ENCODE measurements at regions not wholly inside any gene's neighbourhood (a gene's known extent, or its start where the extent isn't known, plus 50 kb on each side); places are given as distances from the start of the nearest gene placed in this dataset.

DNA sequence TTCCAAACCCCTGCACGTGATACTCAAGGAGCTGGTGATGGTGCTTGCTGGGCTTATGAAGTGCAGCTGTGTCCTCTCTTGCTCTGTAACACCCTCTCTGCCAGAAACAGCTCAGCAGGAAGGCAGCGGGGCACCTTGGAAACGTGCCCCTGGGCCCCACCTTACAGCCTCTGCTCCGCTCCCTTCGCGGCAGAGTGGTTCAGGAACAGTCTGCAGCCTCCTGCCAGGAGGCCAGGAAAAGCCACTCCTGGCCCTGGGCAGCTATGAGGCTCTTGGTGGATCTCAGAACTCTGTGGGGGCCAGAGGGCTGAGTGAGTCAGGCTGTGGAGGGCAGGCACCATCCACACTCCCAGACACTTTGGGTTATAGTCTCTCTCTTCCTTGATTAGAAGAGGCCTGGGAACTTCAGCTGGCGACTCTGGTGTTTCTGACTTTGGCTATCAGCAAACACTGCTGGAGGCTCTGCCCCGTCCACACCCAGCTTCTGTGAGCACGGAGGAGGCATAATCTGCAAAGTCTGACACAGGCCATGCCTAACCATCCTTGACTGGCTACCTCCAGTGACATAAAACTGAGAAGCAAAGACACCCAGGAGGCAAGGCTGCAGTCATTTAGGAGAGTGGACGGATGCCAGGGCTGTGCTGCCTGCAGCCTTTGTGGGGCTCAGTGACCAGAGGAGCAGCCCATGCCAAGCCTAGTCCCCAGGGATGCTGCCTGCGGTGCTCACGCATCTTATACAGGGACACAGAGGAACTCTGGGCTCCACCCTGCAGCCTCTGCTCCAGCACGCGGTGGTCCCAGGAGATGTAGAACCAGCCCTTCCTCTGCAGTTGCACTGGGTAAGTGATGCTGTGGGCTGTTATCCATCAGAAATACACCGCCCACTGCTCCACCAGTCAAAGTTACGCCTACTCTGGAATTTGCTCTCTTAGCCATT lies 65.3 kb downstream of the METRNL start:
- DNase-seq = no peak

DNA sequence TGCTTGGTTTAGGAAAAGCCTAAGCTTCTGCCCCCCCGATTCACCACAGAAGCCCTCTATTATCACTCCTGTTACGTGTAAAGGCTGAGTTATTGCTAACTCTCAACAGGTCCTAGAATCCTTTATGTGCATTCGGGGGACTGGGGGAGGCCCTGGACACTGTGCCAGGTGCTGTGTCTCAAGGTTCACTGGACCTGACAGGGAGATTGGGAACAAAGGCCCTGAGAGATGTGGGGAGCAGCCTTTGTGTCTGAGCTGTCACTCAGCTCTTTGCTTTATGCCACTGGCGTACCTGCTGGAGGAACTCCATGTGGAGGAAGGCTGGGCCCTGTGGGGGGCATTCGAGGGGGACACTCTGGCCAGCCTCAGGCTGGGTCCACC lies 65.9 kb downstream of the METRNL start:
- DNase-seq = no peak

DNA sequence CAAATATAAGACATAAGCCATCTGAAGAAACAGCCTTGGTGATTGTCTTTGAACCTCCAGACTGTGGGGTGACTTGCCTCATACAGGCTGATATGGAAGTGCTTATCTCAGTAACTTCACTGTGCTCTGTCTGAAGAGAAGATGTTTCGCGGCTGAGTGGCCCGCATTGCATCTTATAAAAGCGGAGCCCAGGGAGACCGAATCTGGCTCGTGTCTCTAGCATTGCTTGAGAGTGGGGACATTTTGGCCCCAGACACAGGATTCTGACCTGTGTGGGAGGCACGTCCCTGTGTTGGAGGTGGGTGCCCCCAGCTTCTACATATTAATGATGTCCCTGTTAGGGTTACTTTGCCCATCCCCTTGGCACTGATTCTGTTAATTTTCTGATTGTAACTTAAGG lies 66.4 kb downstream of the METRNL start:
- DNase-seq = no peak

DNA sequence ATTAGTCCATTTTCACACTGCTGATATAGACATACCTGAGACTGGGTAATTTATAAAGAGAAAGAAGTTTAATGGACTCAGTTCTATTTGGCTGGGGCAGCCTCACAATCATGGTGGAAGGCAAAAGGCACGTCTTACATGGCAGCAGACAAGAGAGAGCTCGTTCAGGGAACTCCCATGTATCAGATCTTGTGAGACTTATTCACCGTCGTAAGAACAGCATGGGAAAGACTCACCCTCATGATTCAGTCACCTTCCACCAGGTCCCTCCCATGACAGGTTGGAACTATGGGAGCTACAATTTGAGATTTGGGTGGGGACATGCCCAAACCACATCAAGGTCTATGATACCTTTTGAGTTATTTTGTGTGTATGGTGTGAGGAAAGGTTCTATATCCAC lies 66.9 kb downstream of the METRNL start:
- no peak for DNase-seq

DNA sequence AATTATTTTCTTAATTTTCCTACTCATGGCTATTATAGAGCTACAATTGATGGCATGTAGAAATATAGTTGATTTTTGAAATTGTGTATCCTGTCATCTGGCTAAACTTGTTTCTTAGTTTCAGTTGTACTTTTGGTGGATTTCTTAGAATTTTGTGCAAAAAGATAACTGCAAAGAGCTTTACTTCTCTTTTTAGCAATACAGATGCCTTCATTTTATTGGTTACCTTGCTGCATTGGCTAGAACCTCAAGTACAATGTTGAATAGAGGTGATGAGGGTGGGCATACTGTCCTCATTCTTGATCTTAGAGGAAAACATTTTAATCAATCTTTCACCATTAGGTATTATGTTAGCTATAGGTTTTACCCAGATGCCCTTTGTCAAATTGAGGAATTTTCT lies 67.9 kb downstream of the METRNL start:
- DNase-seq = no peak

DNA sequence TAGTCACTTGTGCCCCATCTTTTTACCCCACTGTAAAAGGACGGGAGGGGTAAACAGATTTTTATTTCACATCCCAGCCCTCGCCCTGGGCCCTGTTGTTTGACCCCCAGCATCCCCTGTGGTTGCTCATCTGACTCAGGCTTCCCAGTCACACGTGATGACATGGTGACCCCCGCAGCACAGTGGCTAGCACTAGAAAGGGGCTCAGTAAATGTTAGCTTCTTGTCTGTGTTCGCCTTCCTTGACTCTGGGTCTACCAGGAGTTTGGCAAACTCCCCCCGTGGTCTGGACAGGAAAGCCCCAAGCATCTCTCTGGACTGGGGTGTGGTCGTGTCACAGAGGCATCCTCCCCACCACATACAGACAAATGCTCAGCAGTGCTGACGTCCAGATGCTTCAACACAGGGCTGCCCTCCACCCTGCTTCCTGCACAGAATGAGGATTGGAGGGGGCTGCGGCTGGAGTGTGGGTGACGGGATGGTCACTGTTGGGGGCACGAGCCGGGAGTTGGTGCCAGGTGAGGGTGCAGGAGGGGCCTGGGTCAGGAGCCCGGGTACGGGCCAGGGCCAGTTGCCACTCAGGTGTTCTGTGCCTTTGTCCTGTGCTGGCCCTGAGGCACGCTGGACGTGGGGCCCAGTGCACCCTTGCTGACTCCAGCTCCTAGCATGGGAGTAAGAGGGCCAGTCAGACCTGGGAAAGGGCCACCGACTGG lies 69.1 kb downstream of the METRNL start:
- DNase-seq = no peak

DNA sequence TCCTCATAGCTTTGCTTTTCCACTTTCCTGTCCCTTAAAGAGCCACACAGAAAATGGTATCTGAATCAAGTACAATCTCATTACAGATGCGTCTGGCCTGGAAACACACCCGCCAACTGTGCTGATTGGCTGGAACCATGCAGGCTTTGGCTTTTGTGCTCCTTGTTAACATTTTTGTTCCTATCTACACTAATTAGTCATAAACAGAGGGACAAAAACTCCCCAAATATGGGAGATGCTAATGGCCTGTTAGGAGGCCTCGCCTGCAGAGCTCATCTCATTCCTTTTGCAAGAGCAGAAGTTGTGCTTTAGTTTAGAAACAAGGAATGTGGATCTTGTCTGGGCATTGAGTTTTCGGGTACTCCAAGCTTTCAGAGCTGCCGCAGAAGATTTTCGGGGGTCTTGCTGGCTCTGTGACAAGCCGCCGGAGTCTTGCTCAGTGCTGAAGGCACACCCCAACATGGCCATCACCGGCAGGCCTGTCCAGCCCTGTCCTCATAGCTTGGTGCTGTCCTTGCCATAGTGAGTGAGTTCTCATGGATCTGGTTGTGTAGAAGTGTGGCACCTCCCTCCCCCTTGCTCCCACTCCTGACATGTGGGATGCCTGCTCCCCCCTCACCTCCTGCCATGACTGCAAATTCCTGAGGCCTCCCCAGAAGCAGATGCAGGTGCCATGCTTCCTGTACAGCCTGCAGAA lies 69.8 kb downstream of the METRNL start:
- DNase-seq = no peak

DNA sequence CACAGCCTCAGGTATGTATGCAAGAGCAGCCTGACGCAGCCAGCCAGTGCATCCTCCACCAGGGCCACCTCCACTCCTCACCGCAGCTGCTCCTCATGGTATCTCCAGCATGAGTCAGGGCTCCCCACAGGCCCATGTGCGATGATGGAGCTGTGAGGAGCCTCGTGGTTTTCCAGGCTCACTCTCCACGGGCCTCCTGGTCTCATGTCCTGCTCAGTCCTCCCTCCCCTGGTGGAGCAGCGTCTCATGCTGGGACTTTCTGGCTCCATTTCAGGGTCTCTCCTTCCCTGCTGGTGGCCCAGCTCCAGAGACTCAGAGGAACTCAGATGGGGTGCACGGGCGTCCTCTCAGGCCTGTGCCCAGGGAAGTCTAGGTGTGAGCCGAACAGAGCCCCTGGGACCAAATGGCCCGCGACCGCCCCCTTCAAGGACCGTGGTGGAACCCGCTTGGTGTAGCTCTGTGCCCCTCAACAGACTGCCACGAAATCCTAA lies 70.4 kb downstream of the METRNL start:
- no peak for DNase-seq

DNA sequence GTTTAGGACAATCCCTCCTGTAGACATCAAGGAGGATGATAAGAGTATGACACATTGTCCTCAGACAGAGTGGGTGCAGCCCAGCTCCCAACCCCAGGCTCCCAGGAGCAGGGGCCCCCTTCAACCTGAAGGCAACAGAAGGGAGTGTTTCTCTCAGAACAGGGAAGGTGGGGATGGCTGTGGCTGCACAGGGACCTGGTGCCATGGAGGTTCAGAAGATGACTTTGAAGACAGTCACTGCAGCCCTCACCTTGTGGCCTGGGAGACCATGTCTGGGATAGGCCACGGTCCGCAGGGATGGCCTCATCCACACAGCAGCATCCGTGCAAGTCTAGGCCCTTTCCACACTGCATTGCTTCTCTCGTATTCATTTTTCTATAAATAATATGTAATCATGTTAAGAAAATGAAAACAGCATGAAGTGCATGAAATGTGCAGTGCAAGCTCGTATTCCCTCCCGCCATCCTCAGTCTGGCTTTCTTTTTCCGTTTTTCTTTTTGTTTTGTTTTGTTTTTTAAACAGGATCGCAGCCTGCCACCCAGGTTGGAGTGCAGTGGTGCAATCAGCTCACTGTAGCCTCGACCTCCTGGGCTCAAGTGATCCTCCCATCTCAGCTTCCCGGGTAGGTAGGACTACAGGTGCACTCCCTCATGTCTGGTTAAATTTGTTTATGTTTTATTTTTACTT lies 71.1 kb downstream of the METRNL start:
- DNase-seq = no peak

DNA sequence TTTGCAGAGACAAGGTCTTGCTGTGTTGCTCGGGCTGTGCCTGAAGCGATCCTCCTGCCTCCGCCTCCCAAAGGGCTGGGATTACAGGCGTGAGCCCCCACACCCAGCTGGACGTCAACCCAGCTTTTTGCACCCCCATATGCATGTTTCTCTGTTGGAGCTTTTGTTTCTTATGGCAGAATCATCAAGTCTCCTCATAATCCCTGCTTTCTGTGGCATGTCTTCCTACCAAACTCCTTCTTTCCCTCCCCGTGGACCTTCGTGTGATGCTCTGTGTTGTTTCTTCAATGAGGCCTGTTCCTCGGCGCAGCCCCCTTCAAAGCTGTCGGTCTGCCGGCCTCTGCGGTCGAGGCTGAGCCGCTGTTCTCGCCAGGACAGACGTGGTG lies 71.6 kb downstream of the METRNL start:
- no peak for DNase-seq

DNA sequence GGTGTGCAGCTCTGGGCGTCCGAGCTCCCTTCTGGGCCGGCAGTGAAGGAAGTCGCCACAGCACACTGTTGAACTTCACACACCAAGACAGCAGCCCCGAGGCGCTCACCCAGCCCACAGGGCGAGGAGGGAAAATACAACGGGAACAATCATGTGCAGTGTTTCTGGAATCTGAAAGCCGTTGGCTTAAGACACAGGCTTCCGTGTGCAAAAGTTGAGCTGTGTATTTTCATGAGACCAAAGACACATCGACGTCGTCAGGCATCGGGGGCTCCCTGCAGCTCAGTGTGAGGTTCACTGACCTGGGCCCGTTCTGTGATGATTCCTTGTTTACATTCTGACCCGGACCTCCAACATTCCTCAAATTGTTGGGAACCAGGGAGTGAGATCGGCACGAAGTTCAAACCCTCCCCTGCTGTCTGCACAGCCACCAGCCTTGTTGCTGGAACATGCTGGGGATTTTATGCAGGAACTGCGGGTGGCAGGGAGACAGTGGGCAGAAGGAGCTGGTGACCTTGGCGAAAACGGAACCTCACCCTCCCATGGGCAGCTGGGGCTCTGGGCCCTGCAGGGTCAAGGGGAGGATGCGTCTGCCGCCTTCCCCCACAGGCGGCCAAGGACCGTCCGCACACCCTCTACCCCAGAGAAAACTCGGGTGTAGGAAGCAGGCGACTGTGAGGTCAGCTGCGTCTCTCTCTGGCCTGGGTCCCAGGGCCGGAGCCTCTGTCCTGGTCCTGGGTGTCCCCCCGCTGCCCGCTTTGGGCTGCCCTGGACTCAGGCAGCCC lies 72.2 kb downstream of the METRNL start:
- no peak for DNase-seq

DNA sequence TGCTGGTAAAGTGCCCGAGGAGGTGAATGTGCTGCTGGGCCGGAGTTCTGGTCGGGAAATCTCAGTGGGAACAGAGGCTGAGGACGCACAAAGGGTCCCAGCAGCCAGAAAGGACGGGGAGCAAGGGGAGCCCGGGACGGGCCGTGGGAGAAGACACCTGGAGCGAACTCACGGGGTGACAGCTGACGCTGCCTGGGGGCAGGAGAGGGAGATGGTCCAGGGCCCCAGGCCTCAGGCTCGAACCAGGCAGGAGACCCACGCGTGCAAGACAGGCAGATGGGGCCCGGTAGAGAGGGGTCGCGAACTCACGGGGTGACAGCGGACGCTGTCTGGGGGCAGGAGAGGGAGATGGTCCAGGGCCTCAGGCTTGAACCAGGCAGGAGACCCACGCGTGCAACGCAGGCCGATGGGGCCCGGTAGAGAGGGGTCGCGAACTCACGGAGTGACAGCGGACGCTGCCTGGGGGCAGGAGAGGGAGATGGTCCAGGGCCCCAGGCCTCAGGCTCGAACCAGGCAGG lies 72.9 kb downstream of the METRNL start:
- DNase-seq = no peak

DNA sequence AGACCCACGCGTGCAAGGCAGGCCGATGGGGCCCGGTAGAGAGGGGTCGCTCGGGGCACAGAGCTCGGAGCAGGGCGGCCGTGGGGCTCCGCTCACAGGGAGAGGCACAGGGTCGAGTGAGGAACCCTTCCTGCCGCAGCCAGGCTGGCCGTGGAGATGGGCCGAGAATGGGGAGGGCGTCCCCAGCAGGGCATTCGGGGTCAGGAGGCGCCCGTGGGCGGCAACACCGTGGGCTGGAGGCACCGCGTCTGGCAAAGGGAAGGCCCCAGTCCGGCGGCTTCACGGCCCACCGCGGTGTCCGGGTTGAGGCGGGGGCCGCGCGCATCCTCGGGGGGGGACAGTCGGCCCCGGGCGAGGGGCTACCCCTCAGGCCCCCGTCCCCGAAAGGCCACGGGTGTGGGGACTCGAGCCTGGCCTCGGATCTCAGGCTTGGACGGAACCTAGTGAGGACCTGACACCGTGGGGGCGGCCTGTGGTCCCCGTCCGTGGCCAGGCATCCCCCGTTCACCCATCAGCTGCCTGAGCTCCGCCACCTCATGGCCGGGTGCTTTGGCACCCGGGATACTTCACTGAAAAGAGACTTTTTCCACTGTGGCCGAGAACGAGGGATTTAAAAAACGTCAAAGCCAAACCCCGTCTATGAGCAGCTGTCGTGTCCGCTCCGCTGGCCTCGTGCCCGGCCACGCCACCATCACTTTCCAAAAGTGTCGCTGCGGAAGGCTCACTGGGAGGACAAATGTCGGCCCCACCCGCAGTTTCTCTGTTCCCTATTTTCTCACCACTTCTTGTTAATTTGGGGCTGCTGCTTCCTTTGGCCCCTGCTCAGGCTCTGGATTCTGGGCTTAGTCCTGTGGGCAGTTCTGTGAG lies 73.6 kb downstream of the METRNL start:
- no peak for DNase-seq

DNA sequence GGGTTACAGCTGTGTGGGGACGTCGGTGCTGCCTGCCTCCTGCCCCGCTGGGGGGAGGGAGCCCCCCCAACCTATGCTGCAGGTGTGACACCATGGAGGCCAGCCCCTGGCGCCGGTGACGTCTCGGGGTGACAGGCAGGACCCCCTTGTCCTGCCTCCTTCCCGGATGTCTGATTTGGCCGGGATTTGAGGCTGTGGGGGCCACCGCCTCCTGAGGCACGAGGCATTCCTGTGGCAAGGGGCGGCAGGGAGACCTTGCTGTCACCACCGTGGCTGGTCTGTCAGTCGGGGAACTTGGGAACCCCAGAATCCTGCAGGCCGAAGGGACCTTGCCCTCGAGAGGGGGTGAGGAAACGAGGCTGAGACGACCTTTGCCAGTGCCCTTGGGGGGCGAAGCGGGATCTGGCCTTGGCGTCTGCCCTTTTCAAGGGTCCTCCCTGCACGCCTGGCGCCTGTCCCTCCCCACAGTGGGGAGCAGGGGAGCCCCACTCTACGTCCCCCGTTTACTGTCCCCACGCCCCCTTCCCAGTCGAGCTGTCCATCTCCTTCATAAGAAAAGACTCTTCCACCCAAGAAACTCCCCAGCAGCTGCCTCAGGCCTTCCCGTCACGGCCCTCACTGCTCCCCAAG lies 74.4 kb downstream of the METRNL start:
- no peak for DNase-seq

DNA sequence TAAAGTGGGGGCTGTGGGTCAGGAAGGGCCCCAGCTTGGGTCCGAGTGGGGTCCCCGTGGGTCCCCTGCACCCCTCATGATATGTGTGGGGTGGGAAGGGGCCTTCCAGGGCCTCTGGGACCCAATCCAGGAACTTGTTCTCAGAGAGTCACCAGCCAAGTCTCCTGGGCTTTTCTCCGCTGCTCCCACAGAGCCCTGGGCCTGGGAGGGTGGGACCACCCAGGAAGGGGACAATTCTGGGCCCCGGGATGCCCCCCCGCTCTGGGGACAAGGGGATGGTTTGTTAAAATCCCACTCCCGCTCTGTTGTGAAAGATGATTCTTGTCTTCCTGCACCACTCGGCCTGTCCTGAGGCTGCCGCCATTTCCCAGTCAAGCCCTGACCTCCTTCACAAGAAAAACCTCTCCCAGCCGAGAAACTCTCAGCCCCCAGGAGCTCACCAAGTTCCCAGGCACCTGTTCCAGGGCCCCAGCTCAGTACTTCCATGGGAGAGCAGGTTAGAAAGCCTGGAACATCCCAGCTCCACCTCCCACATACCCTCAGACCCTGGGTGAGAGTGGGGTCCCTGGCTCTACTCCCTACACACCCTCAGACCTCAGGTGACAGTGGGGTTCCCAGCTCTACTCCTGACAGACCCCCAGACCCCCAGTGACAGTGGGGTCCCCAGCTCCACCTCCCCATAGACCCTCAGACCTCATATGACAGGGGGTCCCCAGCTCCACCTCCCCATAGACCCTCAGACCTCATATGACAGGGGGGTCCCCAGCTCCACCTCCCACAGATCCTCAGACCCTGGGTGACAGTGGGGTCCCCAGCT lies 75.1 kb downstream of the METRNL start:
- DNase-seq = no peak

DNA sequence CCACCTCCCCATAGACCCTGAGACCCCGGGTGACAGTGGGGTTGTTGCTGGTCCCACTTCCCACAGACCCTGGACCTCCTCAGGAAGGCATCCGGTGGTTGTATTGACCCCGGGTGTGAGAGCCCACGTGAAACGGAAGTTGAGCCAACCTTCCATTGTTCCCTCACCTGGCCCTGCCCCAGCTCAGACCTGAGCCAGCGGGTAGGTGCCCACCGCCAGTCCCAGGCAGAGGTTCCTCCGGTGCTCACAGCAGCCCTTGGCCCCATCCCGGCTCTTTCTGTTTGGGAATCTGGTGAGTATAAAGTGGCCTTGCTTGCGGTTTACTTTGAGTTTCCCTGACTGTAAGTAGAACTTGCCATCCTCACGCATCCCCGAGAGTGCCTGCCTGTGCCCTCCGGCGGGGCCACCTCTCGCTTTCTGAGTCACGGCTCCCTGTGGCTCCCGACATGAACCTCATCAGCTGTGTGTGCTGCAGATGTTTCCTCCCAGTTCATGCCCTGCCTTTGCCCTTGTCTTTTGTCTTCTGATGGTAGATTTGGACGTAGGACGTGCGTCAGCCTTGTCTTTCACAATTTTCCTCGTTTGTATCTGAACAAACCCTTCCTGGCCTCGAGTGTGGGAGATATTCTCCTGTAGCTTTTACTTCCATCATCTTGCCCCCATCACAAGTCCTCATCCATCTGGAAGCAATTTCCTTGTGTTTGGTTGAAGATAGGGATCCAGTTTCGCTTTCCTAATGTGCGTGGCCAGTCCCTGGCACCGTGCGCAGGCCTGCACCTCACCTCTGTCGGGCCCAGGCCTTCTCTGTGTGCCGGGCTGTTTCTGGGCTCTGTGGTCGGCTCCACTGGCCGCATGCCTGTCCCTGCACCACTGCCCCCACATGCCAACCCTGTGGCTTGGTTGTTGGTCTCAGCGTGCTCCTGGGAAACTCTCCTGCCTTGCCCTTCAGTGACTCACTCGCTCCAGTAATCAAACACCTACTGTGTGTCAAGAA lies 76.0 kb downstream of the METRNL start:
- no peak for DNase-seq

DNA sequence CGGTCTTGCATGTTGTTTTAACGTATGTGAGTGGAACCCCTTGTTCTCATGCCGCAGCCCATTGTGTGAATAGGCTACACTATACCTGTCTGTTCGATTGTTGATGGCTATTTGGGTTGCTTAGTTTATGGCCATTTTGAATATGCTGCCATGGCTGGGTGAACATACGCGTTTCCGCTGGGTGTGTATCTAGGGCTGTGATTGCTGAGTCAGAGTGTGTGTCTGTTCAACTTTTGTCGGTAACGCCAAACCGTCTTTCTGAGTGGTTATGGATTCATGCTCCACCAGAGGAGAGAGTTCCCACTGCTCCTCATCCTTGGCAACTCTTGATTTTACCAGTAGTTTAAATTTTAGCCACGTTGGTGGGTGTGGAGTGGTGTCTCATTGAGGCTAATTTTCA lies 77.0 kb downstream of the METRNL start:
- DNase-seq = no peak
